PC-3 (cell line): ENCODE measurements at regions not wholly inside any gene's neighbourhood (a gene's known extent, or its start where the extent isn't known, plus 50 kb on each side); places are given as distances from the start of the nearest gene placed in this dataset.

ENCODE experiments used
- EZH2 ChIP-seq: fragments of 300-600 bp; sonication (generic); IDR thresholded peaks from one replicate; pipeline ENCODE4 v1.6.1; 2017; ENCODE audit warnings: antibody characterized with exemption, mild to moderate bottlenecking, low read length; ENCODE audit not compliant: unreplicated experiment
- EZH2phosphoT487 ChIP-seq: fragments of 300-600 bp; sonication (generic); IDR thresholded peaks from 2 replicates; pipeline ENCODE4 v1.6.1; 2018; ENCODE audit warnings: mild to moderate bottlenecking, antibody characterized with exemption, low read length, borderline replicate concordance
- TF ChIP-seq, protein P1 (sequence below): fragments of 300-600 bp; sonication (generic); conservative IDR thresholded peaks from 2 replicates; pipeline ENCODE4 v1.5.1; 2017; ENCODE audit warnings: antibody characterized with exemption, low read depth, mild to moderate bottlenecking, low read length

DNA sequence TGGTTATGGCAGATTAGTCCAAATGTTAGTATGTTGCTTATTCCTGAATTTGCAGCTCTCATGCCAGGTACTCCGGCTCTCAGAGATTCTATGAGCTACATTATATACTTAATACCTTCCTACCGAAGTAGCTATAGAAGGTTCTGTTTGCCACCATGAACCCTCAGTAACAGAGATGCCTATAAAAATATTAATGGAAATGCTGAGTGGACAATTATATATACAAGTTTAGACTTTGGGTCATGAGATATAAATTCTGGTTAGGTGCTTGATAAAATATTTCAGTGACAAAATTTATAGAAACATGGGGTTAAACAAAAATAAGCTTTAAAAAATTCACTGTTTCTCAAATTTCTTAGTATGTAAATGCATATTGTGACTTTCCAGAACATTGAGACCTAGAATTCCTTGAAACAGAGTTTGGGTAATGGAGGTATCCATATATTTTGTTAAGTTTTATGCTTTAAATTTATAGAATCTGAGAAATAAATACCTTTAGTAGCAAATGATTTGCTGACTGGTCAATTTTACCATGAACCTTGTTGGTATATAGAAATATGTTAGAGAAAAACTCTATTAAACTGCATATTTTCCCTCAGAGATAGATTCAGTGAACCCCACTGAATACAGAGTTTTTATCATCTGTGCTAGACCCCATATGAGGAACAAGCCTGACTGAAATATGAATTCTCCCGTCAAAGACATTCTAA is 533.5 kb downstream of the SH2D4B start:
- TF ChIP-seq, protein P1, sequence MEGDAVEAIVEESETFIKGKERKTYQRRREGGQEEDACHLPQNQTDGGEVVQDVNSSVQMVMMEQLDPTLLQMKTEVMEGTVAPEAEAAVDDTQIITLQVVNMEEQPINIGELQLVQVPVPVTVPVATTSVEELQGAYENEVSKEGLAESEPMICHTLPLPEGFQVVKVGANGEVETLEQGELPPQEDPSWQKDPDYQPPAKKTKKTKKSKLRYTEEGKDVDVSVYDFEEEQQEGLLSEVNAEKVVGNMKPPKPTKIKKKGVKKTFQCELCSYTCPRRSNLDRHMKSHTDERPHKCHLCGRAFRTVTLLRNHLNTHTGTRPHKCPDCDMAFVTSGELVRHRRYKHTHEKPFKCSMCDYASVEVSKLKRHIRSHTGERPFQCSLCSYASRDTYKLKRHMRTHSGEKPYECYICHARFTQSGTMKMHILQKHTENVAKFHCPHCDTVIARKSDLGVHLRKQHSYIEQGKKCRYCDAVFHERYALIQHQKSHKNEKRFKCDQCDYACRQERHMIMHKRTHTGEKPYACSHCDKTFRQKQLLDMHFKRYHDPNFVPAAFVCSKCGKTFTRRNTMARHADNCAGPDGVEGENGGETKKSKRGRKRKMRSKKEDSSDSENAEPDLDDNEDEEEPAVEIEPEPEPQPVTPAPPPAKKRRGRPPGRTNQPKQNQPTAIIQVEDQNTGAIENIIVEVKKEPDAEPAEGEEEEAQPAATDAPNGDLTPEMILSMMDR: no peak
- TF ChIP-seq EZH2: no peak
- no peak for TF ChIP-seq EZH2phosphoT487
